KBM-7 (cell line): ENCODE measurements at regions not wholly inside any gene's neighbourhood (a gene's known extent, or its start where the extent isn't known, plus 50 kb on each side); places are given as distances from the start of the nearest gene placed in this dataset.
"Not testable (repeated sequence)": the region's sequence is repeated elsewhere in the genome, so short reads cannot be mapped to it uniquely, and the experiment has no call there.

ENCODE experiments used
- DNase-seq: peaks from one replicate; pipeline ENCODE4 v3.0.0-alpha.2; 2015
- in situ Hi-C: fragments of 300-500 bp; cut with MboI; formaldehyde crosslinking; loops from 2 replicates; pipeline ENCODE4 v1.14.3; 2020; ENCODE audit warnings: low sequenced_read_pairs, low pct_unique_long_range_greater_than_20kb, mixed read lengths

DNA sequence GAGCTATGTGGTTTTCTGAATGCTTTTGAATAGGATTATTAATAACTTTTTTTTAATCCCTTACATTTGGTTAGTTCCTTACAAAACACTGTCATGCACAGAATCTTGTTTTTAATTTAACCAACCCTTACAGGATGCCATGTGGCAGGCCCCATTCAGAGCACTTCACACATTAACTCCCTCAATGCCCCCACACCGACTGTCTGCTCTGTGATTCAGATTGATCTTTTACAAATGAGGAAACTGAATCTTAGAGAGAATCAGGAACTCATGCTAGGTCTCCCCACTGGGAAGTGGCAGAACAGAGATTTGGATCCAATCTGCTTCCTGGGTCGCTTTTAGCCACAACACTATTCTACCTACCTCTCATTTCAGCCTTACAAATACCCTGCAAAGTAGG, 195.8 kb upstream of the NPVF start:
- no peak for DNase-seq
- in situ Hi-C loops, result loop anchor here (25.0 kb wide), 1 partner anchor 413 kb away; no protein-coding TSS in a partner anchor

DNA sequence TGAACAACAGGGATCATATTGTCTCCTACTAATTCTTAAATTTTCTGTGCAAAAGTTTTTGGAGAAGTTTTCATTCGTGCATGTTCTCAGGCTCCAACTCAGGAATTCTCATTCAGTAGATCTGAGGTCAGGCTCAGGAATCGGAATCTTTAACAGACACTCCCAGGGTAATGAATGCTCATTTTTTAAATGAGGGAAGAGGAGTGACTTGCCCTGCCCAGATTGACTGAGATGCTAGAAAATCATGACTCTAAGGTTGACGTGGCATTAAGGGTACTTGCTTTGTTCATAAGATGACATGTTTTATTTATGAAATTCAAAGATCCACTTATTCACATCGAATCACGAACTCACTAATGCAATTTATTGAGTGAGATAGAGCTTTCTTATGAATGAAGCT, 196.6 kb upstream of the NPVF start:
- in situ Hi-C loops, result loop anchor here (25.0 kb wide), 1 partner anchor 412 kb away; no protein-coding TSS in a partner anchor
- DNase-seq, result no peak

DNA sequence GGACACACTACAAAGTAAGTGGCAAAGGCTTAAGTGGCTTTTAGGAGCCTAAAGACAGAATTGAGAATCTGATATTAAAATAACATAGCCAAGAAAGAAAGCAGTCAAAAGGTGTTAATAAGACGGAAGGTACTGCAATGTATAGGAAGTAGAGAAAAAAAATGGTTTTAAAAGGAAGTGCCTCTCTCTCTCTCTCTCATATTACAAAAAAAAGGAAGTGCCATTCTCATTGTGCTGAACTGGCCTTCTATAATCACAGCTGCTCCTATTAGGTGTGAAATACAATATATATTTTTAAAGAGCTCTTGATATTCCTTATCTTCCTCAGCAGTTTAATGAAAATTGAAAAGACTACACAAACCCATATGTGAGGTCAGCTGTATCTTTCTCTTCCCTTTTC, 199.4 kb upstream of the NPVF start:
- peak; percentile 27 for DNase-seq
- in situ Hi-C loops, result no loop called here

DNA sequence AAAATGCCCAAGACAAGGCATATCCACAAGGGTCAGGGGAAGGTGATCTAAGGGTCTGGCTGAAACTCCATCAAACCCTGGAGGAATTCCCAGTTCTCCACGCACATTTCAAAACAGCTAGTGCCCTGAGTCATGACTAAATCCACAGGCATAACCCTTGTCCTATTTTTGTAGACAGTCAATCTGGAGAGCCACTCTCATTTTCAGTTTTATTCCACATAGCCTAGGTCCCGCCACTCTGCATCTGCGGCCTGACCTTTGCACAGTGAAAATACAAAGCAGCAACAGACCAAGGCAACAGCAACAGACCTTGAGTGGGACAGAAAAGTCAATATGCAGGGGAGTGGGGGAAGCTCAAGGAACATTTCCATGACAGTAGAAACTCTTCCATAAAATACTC, 201.4 kb upstream of the NPVF start:
- no peak for DNase-seq
- in situ Hi-C loops, result no loop called here

DNA sequence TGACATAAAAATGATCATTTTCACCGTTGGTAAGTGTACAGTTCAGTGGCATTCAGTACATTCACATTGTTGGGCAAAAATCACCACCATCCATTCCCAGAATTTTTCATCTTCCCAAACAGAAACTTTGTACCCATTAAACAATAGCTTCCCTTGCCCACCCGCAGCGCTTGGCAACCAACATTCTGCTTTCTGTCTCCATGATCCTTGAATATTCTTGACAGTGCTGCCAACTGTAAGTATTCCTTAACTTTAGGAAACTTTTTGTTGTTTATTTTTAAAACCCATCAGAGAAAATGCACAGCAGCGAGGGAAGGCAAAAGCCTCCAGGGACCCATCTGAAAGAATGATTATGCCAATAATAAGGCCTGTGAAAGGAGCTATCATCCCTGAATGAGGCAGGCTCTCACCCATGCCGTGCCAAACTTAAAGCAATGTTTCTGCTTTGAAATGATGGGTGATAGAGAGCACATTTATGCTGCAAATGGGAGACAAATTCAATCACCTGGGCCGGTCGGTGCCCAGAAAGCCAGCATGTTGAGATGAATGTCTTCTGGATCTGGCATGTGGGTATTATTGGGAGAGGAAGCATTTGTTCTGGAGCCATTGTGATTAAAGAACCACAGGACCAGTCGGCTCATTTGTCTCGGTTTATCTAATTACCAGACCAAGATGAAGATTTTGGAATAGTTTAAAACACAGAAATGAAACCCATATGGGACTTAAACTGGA, 202.1 kb upstream of the NPVF start:
- in situ Hi-C loops, result no loop called here
- DNase-seq, result no peak

DNA sequence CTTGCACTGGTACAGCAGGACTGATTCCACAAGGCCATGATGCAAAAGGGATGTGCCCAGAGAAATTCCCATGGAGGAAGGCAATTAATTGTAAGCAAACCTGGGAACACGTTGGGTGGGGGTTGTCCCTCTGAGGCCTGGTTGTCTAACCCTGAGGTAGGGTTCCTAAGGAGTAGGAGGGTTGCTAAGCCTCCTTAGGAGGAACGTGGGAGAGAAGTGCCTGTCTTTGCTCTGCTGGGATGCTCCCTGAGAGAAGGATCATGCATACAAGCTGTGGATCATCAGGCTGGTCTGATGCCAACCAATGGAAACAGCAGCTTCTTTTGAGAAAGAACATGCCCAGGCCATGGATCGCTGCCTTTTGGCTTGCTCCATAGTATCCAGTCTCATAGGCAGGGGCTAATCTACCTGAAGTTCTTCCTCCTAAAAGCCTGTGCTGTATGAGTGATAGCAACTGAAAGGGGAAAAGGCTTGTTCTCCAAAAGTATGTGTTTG, 203.7 kb upstream of the NPVF start:
- in situ Hi-C loops, result no loop called here
- DNase-seq, result no peak

DNA sequence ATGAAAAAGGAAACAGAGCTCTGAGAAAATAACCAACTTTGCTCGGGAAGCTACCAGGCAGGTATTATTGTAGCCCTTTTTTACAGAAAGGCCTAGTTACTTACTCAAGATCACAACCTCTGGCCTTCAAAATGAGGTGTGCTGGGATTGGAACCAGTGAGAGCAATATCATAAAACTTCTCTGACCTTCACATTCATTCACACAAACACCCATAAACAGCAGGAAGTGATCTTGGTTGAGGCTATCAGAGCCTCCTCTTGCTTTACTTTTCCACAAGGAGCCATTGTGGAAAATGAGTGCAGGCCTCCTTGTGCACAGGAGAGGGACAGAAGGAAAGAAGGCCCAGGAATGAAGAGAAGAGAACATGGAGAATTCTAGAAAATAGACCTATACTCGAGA, 204.5 kb upstream of the NPVF start:
- DNase-seq, result no peak
- in situ Hi-C loops, result no loop called here

DNA sequence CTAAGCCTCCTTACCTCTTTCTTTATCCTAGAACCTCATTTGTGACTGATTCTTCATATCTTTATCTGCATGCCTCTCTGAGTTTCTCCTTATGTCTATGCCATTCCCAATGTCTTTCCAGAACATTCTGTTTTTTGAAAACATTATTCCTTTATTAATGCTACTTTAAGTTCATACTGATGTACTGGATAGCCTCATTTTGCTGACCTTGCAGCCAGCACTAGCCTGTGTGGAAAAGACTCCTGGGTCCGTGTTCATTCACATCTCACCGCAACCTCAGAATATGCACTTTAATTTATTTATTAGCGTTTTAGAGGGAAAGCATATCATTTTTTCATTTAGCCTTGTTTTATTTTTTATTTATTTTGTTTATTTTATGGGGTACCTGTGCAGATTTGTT, 208.1 kb upstream of the NPVF start:
- DNase-seq, result no peak
- in situ Hi-C loops, result no loop called here

DNA sequence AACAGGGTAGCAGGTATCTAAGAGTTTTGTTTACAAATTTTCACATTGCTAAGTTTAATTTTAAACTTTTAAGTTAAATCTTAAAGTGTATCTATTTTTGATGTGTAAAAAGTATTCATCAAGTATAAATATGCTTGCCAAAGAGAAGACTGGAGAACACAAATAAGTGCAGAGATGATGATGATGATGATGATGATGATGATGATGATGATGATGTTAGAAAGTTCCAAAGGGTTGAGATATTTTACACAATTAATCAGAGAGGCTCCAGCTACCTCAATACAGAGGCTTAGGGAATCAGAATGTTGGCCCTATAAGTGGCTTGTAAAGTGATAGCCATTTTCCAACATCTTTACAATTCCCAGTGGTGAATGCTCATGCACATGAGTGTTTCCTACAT, 209.0 kb upstream of the NPVF start:
- in situ Hi-C loops, result no loop called here
- no peak for DNase-seq

DNA sequence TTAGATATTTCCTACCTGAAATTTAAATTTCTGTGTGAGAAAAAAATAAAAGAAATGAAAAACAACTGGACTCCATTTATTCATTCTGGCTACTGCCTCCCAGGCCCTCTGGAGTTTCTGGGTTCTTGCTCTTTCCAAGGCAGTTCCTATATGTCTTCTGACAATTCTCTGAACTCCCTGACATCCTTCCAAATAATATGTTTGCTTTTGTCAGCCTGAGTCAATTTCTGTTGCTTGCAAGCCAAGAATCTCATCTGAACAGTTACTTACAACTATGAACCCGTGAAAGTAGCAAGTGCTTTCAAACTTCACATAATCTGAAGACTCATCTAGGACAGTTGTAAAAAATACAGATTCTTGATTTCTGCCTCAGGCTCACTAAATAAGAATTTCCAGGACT, 216.7 kb upstream of the NPVF start:
- in situ Hi-C loops, result no loop called here
- DNase-seq, result no peak

DNA sequence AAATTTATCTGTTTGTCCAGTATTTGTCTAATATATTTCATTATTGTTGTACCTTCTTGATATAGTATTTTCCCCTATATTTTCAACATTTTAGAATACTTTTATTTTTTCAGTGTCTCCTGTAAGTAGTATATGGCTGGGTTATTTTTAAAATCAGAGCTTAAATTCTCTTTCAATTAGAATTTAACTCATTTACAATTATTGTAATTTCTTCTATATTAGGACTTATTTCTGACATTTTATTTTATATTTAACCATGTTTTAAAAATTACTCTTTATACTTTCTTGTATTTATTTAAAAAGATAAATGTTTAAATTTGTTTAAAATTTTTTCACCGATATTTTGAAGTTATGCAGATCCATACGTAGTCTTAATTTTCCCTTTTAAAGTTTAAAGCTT, 220.0 kb upstream of the NPVF start:
- DNase-seq, result no peak
- in situ Hi-C loops, result no loop called here

DNA sequence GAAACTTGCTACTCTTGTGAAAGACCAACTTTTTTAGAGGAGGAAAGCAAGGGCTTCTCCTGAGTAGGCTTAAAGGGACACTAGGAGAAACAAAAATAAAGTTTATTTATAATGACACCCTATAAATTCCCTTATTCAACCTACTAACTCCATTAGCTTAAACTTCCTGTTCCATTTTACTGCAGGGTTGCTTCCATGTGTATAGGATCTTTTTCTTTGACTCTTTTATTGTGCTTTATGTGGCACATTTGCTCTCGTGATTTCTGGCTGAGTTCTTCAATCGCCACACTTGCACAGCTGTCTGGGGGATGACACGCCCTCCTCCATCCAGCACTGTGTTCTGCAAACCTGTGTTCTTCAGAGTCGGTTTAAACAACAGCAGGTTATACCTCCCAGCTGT, 225.7 kb upstream of the NPVF start:
- in situ Hi-C loops, result no loop called here
- DNase-seq, result no peak

DNA sequence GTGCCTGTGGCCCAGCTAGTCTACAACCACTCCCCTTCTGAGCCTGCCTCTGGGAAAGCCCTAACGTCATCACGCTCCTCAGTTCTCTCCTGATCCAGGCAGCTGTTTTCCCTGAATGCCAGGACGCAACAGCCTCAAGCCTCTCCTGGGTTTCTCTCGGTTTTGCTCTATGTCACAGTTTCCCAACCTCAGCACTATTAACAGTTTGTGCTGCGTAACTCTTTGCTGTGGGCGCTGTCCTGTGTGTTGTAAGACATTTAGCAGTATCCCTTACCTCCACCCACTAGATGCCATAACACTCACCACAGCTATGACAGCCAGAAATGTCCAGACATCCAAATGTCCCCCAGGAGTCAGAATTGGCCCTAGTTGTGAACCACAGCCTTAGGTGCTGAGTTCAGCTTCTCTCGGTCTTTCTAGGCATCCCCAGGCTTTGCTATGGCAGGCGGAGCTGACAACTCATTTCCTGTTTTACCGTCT, 226.3 kb upstream of the NPVF start:
- in situ Hi-C loops, result no loop called here
- no peak for DNase-seq

DNA sequence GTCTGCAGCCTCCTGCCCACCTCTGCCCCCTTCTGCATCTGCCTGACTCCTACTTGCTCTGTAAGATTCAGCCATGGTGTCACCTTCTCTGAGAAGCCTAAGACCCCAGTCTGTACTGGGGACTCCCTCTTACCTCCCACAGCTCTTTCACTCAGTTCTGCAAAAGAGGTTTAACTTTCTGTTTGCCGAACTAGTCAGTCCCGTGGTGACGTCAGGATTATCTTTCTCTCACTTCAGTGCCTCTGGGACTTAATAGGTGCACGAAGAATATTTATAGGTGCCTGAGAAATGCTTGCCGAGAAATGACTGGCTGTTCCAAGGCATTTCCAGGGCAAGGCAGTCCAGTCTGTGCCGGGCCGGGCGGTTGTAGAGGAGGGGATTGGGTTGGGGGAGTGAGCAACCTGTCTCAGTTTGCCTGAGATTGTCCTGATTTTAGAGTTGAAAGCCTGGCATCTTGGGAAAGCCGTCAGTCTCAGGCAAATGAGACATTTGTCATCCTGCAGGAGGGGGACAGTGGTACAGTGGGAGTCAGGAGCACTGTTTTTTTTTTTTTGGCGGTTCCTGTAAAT, 227.5 kb upstream of the NPVF start:
- DNase-seq, result no peak
- in situ Hi-C loops, result no loop called here

DNA sequence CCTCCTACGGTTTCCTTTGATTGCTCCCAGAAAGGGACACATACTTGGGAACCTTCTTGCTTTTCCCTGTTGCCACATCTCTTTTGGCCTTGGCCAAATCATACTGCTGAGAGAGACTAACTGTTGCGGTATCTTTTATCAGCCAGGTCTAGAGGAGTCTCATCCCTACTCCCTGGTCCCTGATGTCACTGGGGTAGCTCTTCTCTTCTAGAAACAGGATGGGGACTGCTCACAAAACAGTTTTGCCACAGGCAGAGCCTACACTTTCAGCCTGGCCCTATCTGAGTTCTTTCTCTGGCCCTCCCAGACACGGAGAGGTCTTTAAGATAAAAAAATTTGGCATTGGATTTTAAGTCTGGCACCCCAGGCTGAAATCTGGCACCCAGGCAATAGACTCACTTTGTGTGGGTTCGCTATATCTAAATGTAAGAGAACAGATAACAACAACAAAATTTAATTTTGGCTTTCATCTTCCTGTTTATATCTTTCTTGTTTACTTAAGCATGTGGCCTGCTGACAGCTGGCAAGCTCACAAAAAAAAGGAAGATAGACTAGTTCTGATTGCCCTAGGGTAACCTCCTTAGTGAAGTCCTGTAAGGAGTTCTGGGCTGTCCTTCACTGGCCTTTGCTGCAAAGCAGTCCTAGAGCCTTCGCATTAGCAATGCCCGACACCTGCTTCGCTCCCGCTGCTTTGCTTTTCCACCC, 228.3 kb upstream of the NPVF start:
- no peak for DNase-seq
- in situ Hi-C loops, result no loop called here

DNA sequence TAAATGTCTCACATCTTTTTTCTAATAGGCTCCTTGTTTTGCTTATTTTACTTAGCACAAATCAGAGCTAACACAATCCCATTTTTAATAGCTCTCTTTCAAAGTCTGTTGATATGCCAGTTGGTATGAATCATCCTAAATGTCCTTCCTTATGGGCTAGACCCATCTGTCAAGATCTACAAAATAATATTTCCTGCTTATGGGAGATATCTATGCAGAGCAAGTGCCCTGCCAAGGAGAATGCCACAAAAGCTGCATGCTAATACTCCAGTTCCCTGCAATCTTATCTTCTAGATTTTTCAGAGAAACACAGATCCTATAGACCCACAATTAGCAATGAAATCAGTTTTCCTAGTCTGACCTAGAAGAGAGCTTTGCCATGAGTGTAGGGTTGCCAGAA, 230.8 kb upstream of the NPVF start:
- no peak for DNase-seq
- in situ Hi-C loops, result no loop called here

DNA sequence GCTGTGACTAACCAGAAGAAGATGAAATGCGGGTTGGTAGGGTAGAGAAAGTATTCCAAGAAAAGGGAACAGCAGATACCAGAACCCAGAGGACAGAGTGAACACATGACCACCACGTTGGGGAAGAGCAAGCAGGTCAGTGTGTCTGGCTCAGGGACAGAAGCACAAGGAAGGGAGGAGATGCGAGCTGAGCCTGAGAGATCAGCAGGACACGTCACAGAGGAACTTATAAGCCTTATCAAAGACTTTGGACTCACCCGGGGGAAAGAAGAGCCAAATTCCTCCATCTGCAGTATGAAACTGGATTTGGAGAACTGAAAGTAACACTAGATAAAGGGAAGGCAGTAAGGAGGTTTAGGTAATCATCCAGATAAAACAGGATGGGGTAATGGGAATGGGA, 232.1 kb upstream of the NPVF start:
- in situ Hi-C loops, result no loop called here
- no peak for DNase-seq

DNA sequence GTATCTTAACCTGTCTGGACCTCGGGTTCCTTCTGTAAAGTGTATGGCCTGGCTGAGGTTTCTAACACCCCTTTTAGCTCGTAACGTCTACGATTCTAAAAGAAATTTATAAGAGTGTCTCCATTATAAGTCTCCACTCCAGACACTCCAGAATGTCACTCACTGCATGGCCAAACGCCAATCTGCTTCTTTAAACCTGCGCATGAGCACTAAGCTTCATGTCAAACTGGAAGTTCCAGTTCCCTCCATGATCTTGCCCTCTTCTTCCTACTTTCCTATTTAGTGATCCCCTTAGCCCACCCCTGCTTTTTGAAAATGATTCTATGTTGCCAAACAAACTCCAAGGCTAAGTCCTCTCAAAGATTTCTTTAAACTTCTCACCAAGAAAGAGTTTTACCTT, 241.4 kb upstream of the NPVF start:
- in situ Hi-C loops, result no loop called here
- no peak for DNase-seq

DNA sequence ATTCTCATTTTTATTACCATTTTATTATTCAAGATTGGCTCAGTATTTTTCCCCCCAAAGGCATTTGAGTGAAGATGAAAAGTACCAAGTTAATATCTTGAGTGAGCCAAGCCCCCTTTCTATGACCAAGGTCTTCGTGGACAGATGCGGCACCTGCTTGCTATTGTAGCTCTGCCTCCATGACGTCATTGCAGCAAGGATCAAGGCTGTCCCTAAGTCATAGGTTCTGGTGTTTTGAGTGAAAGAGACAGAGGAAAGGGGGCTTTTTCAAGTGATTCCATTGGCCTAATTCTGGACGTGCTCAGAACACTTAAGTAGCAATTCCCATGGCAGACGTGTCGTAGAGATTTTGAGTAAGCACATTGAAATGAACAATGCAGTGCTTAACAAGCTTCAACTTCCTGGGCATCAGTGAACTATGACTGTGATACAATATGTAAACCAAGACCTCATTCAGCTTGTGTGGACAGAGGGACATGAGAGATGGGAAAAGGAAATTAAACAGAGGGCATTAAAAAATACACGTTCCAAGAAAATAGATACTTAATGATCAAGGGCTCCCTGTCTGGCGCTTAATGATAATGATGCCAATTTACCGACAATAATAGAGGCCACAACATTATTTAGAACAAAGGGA, 248.7 kb upstream of the NPVF start:
- in situ Hi-C loops, result no loop called here
- DNase-seq, result no peak

DNA sequence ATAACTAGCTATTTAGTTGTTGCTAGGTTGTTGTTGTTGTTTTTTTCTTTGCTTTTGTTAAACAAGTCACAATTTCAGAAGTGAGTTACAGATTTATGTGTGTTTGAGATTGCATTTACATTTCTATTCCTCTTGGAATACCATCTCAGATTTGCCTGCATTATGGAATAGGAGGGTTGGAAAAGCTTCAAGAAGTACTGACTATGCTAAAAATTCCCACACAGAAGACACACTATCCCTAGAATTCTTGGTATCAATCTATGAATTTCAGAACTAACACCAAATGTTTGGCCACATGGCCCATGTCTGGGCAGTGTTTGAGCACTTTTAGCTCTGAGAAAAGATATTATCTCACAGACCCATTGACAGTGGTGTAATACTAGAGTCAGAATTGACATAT, 249.9 kb upstream of the NPVF start:
- in situ Hi-C loops, DNase-seq: not testable (repeated sequence)
